ENCODE measurements at regions not wholly inside any gene's neighbourhood (a gene's known extent, or its start where the extent isn't known, plus 50 kb on each side); places are given as distances from the start of the nearest gene placed in this dataset.

DNA sequence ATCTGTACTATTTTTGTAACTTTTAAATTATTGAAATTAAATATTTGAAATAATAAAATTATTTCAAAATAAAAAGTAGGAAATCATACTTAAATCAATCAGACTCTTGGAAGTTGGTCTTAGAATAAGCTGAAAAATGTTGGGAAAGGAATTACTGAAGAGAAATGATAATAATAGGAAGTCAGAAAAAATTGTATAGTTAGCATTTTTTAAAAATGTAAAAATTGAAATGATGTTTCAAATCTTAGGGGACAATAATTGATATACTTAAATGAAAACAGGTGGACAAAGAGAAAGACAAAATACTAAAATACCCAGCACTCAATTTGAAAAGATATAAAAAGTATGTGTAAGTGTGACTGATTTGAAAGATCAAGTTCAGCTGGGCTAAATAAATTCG is 186.1 kb downstream of the BMP2 start:
- Histone ChIP-seq H3K9me3 (ENCODE audit: control insufficient read depth, insufficient read depth, low read length) (no peaks in the 10 kb centered on the region), H3K4me1 (ENCODE audit: insufficient read depth, low read length) (no peaks in the 10 kb centered on the region), H3K9ac (ENCODE audit: low read depth, low read length) (no peak overlapping the region), H3K36me3 (ENCODE audit: insufficient read depth, low read length) (no peaks in the 10 kb centered on the region)

DNA sequence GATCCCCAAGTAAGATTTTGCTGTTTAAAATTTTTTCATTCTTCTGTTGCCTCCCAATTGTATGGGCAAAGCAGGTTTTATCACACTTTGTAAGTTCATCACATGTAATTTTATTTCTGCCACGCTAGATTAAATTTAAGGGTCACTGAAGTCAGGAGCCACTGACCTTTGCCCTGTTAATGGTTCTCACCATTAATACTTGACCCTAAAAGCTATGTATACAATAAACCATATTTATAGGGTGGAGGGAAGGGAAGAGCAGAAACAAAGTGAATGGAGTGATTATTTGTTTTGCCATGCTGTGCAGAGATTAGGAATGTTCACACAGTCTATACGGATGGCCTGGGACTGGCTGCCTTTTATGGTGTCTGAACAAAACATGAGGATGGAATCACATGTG is 186.7 kb downstream of the BMP2 start:
- Histone ChIP-seq H3K36me3 (ENCODE audit: insufficient read depth, low read length) (no peaks in the 10 kb centered on the region), H3K9me3 (ENCODE audit: control insufficient read depth, insufficient read depth, low read length) (no peaks in the 10 kb centered on the region)

GRCh38 chr20:6956056-6956455 is 188.6 kb downstream of the BMP2 start:
- Histone ChIP-seq H3K36me3 (ENCODE audit: insufficient read depth, low read length) (no peaks in the 10 kb centered on the region), H3K9ac (ENCODE audit: low read depth, low read length) (no peak overlapping the region), H3K9me3 (ENCODE audit: control insufficient read depth, insufficient read depth, low read length) (no peaks in the 10 kb centered on the region), H3K4me1 (ENCODE audit: insufficient read depth, low read length) (no peaks in the 10 kb centered on the region)

More for the DNA sequence above, 186.7 kb downstream of the BMP2 start:
- no peak overlapping the region for H3K9ac ChIP-seq (ENCODE audit: low read depth, low read length)
- H3K4me1 ChIP-seq (ENCODE audit: insufficient read depth, low read length) = no peaks in the 10 kb centered on the region

DNA sequence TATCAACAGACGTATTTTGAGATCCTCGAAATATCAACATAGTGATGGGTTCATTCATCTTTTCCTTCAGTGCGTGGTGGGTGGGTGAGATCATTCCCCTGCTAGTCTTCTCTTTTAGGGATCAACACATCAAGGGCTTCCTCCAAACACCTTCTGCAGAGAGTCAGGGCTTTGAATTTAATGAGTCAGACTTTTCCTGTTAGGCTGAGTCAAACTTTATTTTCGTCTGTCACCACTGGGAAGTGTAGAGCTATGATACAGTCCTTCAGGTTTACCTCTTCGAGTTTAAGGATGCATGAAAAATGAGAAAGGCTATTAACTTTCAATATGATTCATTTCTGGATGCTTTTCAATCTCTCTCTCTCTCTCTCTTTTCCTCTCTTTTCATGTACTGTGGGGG is 189.1 kb downstream of the BMP2 start:
- H3K9ac ChIP-seq (ENCODE audit: low read depth, low read length) = no peak overlapping the region
- H3K36me3 ChIP-seq (ENCODE audit: insufficient read depth, low read length) = no peaks in the 10 kb centered on the region
- H3K4me1 ChIP-seq (ENCODE audit: insufficient read depth, low read length) = no peaks in the 10 kb centered on the region
- no peaks in the 10 kb centered on the region for H3K9me3 ChIP-seq (ENCODE audit: control insufficient read depth, insufficient read depth, low read length)

DNA sequence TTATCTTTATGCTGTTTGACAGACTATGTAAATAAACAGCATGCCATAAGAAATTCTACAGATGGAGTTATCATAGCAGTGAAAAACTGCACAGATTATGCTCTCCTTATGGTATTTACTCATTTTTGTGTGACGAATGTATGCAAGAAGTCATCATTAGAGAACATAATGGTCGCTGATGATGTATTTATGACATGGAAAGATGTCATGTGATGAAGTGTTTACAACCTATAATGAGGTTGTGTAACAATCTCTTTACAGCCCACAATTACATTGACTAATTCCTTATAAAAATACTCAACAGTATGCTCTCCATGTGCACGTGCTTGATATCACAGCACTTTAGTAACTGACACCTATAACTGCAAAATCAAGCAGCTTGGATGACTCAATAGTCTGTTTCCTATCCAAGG is 192.4 kb downstream of the BMP2 start:
- no peaks in the 10 kb centered on the region for H3K4me1 ChIP-seq (ENCODE audit: insufficient read depth, low read length)
- no peaks in the 10 kb centered on the region for H3K36me3 ChIP-seq (ENCODE audit: insufficient read depth, low read length)
- H3K9me3 ChIP-seq (ENCODE audit: control insufficient read depth, insufficient read depth, low read length) = no peaks in the 10 kb centered on the region
- H3K9ac ChIP-seq (ENCODE audit: low read depth, low read length) = no peak overlapping the region

DNA sequence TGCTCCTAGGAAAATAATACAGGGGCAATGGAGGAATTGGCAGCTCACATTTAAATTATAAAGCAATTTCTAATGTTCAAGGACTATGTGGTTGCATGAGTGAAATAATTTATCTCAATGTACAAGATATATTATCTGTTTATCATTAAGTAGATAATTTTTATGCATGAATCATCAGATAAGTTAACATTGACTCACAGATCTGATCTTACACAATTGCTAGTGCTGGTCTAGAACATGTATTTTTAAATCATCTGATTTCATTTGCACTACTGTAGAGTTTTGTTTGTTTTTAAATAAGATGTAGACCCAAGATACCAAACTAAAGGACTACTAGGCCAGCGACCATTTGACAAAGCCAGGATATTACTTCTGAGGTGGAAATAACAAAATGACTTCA is 199.2 kb downstream of the BMP2 start:
- H3K36me3 ChIP-seq (ENCODE audit: insufficient read depth, low read length) = no peaks in the 10 kb centered on the region
- H3K9ac ChIP-seq (ENCODE audit: low read depth, low read length) = no peak overlapping the region
- H3K4me1 ChIP-seq (ENCODE audit: insufficient read depth, low read length) = no peaks in the 10 kb centered on the region
- no peaks in the 10 kb centered on the region for H3K9me3 ChIP-seq (ENCODE audit: control insufficient read depth, insufficient read depth, low read length)

DNA sequence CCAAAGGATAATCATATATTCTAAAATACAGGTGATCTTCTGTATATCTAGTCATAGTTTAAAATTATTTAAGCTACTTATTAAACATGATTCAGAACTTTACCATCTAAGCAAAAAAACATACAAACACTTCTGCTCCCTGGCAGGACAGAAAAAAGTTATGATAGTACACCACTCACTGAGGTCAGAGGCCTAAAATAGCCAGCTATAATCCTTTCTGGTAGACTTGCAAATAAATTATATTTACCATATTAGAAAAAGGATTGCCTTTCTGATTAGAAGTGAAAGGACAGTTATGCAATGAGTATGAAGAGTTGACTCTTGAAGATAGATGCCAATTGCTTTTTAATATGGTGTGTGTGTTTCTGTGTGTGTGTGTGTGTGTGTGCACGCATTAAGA is 207.4 kb downstream of the BMP2 start:
- Histone ChIP-seq H3K9me3 (ENCODE audit: control insufficient read depth, insufficient read depth, low read length) (no peaks in the 10 kb centered on the region), H3K36me3 (ENCODE audit: insufficient read depth, low read length) (no peaks in the 10 kb centered on the region), H3K9ac (ENCODE audit: low read depth, low read length) (no peak overlapping the region), H3K4me1 (ENCODE audit: insufficient read depth, low read length) (no peaks in the 10 kb centered on the region)

GRCh38 chr20:6975311-6975710 is 207.8 kb downstream of the BMP2 start:
- H3K9me3 ChIP-seq (ENCODE audit: control insufficient read depth, insufficient read depth, low read length) = no peaks in the 10 kb centered on the region
- no peaks in the 10 kb centered on the region for H3K4me1 ChIP-seq (ENCODE audit: insufficient read depth, low read length)
- H3K36me3 ChIP-seq (ENCODE audit: insufficient read depth, low read length) = no peaks in the 10 kb centered on the region
- no peak overlapping the region for H3K9ac ChIP-seq (ENCODE audit: low read depth, low read length)

GRCh38 chr20:6976106-6976900 is 208.8 kb downstream of the BMP2 start:
- H3K9ac ChIP-seq (ENCODE audit: low read depth, low read length) = no peak overlapping the region
- H3K36me3 ChIP-seq (ENCODE audit: insufficient read depth, low read length) = no peaks in the 10 kb centered on the region
- no peaks in the 10 kb centered on the region for H3K9me3 ChIP-seq (ENCODE audit: control insufficient read depth, insufficient read depth, low read length)
- H3K4me1 ChIP-seq (ENCODE audit: insufficient read depth, low read length) = no peaks in the 10 kb centered on the region

GRCh38 chr20:6979621-6980020 is 212.1 kb downstream of the BMP2 start:
- Histone ChIP-seq H3K4me1 (ENCODE audit: insufficient read depth, low read length) (no peaks in the 10 kb centered on the region), H3K9ac (ENCODE audit: low read depth, low read length) (no peak overlapping the region), H3K9me3 (ENCODE audit: control insufficient read depth, insufficient read depth, low read length) (no peaks in the 10 kb centered on the region; the same call in 1 of the 2 replicates), H3K36me3 (ENCODE audit: insufficient read depth, low read length) (no peaks in the 10 kb centered on the region)

DNA sequence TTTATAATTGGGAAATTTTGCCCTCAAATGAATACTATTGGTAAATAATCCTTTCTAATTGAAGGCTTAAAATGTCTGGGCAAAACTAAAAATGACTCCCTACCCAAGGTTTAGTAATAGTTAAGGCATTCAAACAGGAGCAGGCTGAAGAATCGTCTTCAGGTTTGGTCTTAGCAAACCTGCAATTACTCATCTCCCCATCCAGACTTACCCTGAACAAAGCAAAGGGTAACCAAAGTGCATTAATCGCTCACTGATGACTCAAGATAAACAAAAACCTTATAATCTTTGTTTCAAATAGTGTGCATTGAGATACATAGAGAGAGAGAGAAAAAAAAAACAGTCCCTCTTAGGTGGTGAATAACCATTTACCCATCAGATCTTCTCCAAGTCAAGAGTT is 225.5 kb downstream of the BMP2 start:
- H3K9ac ChIP-seq (ENCODE audit: low read depth, low read length) = no peak overlapping the region
- H3K36me3 ChIP-seq (ENCODE audit: insufficient read depth, low read length) = no peaks in the 10 kb centered on the region

DNA sequence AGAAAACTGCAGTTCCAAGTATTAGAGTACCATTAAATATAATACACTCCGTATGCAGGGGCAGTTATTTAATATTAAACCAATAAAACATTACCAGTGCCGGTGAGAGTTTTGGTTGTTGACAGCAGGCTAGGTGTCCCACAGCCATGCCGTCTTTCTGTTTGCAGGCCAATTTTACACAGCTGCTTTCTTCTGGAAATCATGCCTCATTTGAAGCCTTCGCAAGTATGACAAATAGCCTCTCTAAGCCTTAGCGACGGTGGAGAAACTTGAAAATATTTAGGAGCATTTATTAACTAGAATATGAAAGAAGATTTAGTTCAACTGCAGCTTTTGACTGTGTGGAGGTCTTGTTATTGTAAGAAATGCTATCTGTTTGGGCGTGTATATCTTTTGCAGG is 226.0 kb downstream of the BMP2 start:
- Histone ChIP-seq H3K4me1 (ENCODE audit: insufficient read depth, low read length) (no peaks in the 10 kb centered on the region), H3K9ac (ENCODE audit: low read depth, low read length) (no peak overlapping the region), H3K9me3 (ENCODE audit: control insufficient read depth, insufficient read depth, low read length) (no peaks in the 10 kb centered on the region), H3K36me3 (ENCODE audit: insufficient read depth, low read length) (no peaks in the 10 kb centered on the region)

More for the DNA sequence above, 225.5 kb downstream of the BMP2 start:
- Histone ChIP-seq H3K9me3 (ENCODE audit: control insufficient read depth, insufficient read depth, low read length) (no peaks in the 10 kb centered on the region), H3K4me1 (ENCODE audit: insufficient read depth, low read length) (no peaks in the 10 kb centered on the region)

DNA sequence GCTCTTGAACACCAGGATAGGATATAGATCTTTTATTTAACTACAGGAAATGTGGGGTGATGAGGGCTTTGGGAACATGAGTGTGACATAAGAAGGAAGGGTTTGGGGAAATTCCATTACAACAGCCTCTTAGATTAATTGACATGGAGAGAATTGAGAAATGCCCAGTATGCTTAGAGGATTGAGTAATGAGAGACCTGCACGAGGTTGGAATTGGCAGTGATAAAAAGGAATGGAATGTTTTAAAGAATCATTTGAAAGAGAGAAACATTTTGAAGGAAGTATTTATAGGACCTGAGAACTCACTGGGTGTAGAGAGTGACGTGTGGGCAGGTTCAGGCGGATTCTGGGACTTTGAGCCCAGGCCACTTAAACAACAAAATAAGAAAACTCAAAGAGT is 227.0 kb downstream of the BMP2 start:
- no peaks in the 10 kb centered on the region for H3K4me1 ChIP-seq (ENCODE audit: insufficient read depth, low read length)
- no peaks in the 10 kb centered on the region for H3K9me3 ChIP-seq (ENCODE audit: control insufficient read depth, insufficient read depth, low read length)
- no peaks in the 10 kb centered on the region for H3K36me3 ChIP-seq (ENCODE audit: insufficient read depth, low read length)
- no peak overlapping the region for H3K9ac ChIP-seq (ENCODE audit: low read depth, low read length)

- H3K4me1 ChIP-seq (ENCODE audit: insufficient read depth, low read length) = no peaks in the 10 kb centered on the region
- no peak overlapping the region for H3K9ac ChIP-seq (ENCODE audit: low read depth, low read length)
- no peaks in the 10 kb centered on the region for H3K9me3 ChIP-seq (ENCODE audit: control insufficient read depth, insufficient read depth, low read length)
- no peaks in the 10 kb centered on the region for H3K36me3 ChIP-seq (ENCODE audit: insufficient read depth, low read length)
Observed at GRCh38 chr20:6998909-6999308, 231.4 kb downstream of the BMP2 start.

- Histone ChIP-seq H3K9ac (ENCODE audit: low read depth, low read length) (no peak overlapping the region), H3K36me3 (ENCODE audit: insufficient read depth, low read length) (no peaks in the 10 kb centered on the region), H3K9me3 (ENCODE audit: control insufficient read depth, insufficient read depth, low read length) (no peaks in the 10 kb centered on the region), H3K4me1 (ENCODE audit: insufficient read depth, low read length) (no peaks in the 10 kb centered on the region)
Observed at GRCh38 chr20:6999381-6999780, 231.9 kb downstream of the BMP2 start.
